ENCODE measurements at regions not wholly inside any gene's neighbourhood (a gene's known extent, or its start where the extent isn't known, plus 50 kb on each side); places are given as distances from the start of the nearest gene placed in this dataset.
A peak's percentile ranks its signal among the peaks of the same experiment; 100 is the strongest.

DNA sequence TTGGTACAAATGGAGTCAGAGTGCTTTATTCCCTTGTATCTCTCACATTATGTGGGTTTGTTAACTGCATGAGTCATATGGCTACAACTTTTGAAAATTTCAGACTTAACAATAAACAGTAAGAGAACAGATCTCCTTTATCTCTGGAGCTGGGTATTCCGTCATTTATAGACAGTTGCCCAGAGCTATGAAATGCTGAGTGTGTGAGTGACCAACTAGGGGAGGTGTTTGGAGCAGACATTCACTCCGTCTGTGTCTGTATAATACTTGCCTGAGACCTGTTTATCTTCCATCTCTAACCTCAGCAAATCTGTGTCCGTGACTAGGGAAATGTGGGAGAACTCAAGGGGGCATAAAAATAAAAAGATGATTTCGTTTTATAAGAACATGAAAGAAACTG, 279.9 kb upstream of the FAR2 start:
- POLR2A ChIA-PET, result no interaction called here
- H3K27me3 Mint-ChIP-seq (ENCODE audit: insufficient read depth, unreplicated experiment), result peaks cover 10% of the 10 kb centered on the region
- H3K9me3 Mint-ChIP-seq (ENCODE audit: unreplicated experiment), result no peaks in the 10 kb centered on the region
- intact Hi-C loops (cut with micrococcal nuclease; ENCODE audit: unreplicated experiment), result no loop called here
- CTCF ChIA-PET, result no interaction called here
- H3K27ac Mint-ChIP-seq (ENCODE audit: unreplicated experiment), result no peak overlapping the region
- no peaks in the 10 kb centered on the region for H3K4me1 ChIP-seq
- no TSS peak for BruUV-seq (replicated peaks)
- H3K9me3 ChIP-seq, result no peaks in the 10 kb centered on the region
- H3K36me3 ChIP-seq (ENCODE audit: control insufficient read depth, insufficient read depth, low read length), result no peaks in the 10 kb centered on the region
- no peak overlapping the region for H3K4me3 Mint-ChIP-seq (ENCODE audit: unreplicated experiment)
- no peak for DNase-seq
- H3K4me1 Mint-ChIP-seq (ENCODE audit: low read depth, unreplicated experiment), result no peaks in the 10 kb centered on the region
- no peak for TF ChIP-seq CTCF (IDR thresholded peaks at IDR 0.05; ENCODE audit: insufficient read depth in 1 of 2, low read depth in 1 of 2, low read length in 1 of 2, severe bottlenecking in 1 of 2, unreplicated experiment in 1 of 2)
- H3K36me3 Mint-ChIP-seq (ENCODE audit: insufficient read depth, unreplicated experiment), result no peaks in the 10 kb centered on the region
- H3K27me3 ChIP-seq (replicated peaks; ENCODE audit: control insufficient read depth, insufficient read depth, low read length), result no peaks in the 10 kb centered on the region
- H3K4me3 ChIP-seq (ENCODE audit: low read depth, low read length), result no peak overlapping the region

DNA sequence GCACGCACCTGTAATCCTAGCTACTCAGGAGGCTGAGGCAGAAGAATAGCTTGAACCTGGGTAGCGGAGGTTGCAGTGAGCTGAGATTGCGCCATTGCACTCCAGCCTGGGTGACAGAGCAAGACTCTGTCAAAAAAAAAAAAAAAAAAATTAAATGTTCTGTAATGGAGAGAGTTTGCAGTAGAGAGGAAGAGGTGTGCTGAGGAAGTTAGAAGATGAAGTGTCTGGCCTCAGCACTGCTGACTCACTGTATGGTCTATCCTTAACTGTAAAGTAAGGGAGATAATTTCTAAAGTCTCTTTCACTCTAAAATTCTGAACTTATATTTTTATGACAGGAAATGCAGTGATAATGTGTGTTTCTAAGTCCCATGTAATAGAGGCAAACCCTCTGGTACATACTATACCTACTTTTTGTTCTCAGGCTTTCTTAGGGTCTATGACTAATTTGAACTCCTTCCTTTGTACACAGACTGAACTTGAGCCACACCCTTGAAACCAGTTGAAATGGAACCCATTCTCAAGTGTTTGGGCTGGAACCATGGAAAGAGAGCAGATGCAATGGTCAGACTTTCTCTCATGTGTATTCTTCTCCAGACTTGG, 278.1 kb upstream of the FAR2 start:
- ChIA-PET CTCF (no interaction called here), POLR2A (interaction anchor here (0.5 kb wide), 1 partner anchor 1151 kb away, joined by 4 read pairs; no protein-coding TSS in a partner anchor)
- no peak for DNase-seq
- no TSS peak for BruUV-seq (replicated peaks)
- no peaks in the 10 kb centered on the region for H3K4me1 ChIP-seq
- no peaks in the 10 kb centered on the region for H3K9me3 ChIP-seq
- H3K4me3 Mint-ChIP-seq (ENCODE audit: unreplicated experiment), result no peak overlapping the region
- no peaks in the 10 kb centered on the region for H3K4me1 Mint-ChIP-seq (ENCODE audit: low read depth, unreplicated experiment)
- TF ChIP-seq CTCF (IDR thresholded peaks at IDR 0.05; ENCODE audit: insufficient read depth in 1 of 2, low read depth in 1 of 2, low read length in 1 of 2, severe bottlenecking in 1 of 2, unreplicated experiment in 1 of 2), result no peak
- no peak overlapping the region for H3K4me3 ChIP-seq (ENCODE audit: low read depth, low read length)
- H3K27ac Mint-ChIP-seq (ENCODE audit: unreplicated experiment), result no peak overlapping the region
- no peaks in the 10 kb centered on the region for H3K36me3 ChIP-seq (ENCODE audit: control insufficient read depth, insufficient read depth, low read length)
- no peaks in the 10 kb centered on the region for H3K27me3 ChIP-seq (replicated peaks; ENCODE audit: control insufficient read depth, insufficient read depth, low read length)
- intact Hi-C loops (cut with micrococcal nuclease; ENCODE audit: unreplicated experiment), result no loop called here
- no peaks in the 10 kb centered on the region for H3K9me3 Mint-ChIP-seq (ENCODE audit: unreplicated experiment)
- no peaks in the 10 kb centered on the region for H3K36me3 Mint-ChIP-seq (ENCODE audit: insufficient read depth, unreplicated experiment)
- peaks cover 5% of the 10 kb centered on the region for H3K27me3 Mint-ChIP-seq (ENCODE audit: insufficient read depth, unreplicated experiment)

GRCh38 chr12:28872654-28873268, 276.3 kb upstream of the FAR2 start:
- Mint-ChIP-seq H3K4me3 (ENCODE audit: unreplicated experiment) (no peak overlapping the region), H3K27ac (ENCODE audit: unreplicated experiment) (no peak overlapping the region), H3K4me1 (ENCODE audit: low read depth, unreplicated experiment) (no peaks in the 10 kb centered on the region), H3K36me3 (ENCODE audit: insufficient read depth, unreplicated experiment) (no peaks in the 10 kb centered on the region), H3K27me3 (ENCODE audit: insufficient read depth, unreplicated experiment) (peaks cover 12% of the 10 kb centered on the region), H3K9me3 (ENCODE audit: unreplicated experiment) (no peaks in the 10 kb centered on the region)
- BruUV-seq (replicated peaks), result no TSS peak
- CTCF ChIA-PET, result interaction anchor here (0.6 to 1.0 kb wide), 2 partner anchors 10 to 903 kb away, joined by 4 to 5 read pairs; no protein-coding TSS in a partner anchor
- Histone ChIP-seq H3K9me3 (no peaks in the 10 kb centered on the region), H3K4me3 (ENCODE audit: low read depth, low read length) (no peak overlapping the region), H3K36me3 (ENCODE audit: control insufficient read depth, insufficient read depth, low read length) (no peaks in the 10 kb centered on the region), H3K27me3 (replicated peaks; ENCODE audit: control insufficient read depth, insufficient read depth, low read length) (no peaks in the 10 kb centered on the region), H3K4me1 (no peaks in the 10 kb centered on the region)
- intact Hi-C loops (cut with micrococcal nuclease; ENCODE audit: unreplicated experiment), result loop anchor here (1.0 kb wide), 3 partner anchors 409 to 932 kb away; no protein-coding TSS in a partner anchor
- POLR2A ChIA-PET, result no interaction called here
- peak; percentile 71 to 78 for DNase-seq
- TF ChIP-seq CTCF (IDR thresholded peaks at IDR 0.05; ENCODE audit: insufficient read depth in 1 of 2, low read depth in 1 of 2, low read length in 1 of 2, severe bottlenecking in 1 of 2, unreplicated experiment in 1 of 2), result peak; percentile 90 to 93
